Sciatic nerve (tissue), 2 donors: ENCODE measurements at regions not wholly inside any gene's neighbourhood (a gene's known extent, or its start where the extent isn't known, plus 50 kb on each side); places are given as distances from the start of the nearest gene placed in this dataset.
"Not testable (repeated sequence)": the region's sequence is repeated elsewhere in the genome, so short reads cannot be mapped to it uniquely, and the experiment has no call there.

ENCODE experiments used
- ATAC-seq: fragments of 200-7000 bp; cut with Tn5 transposase; one replicate; pipeline ENCODE4 v1.9.1; 2020; ENCODE audit warnings: mild to moderate bottlenecking, moderate library complexity
- DNase-seq: peaks from one replicate; pipeline ENCODE4 v3.0.0-alpha.2; 2020; ENCODE audit warnings: low spot score
- intact Hi-C: fragments of 100-400 bp; cut with DNase I; formaldehyde crosslinking; loops from one replicate; pipeline ENCODE4 v1.14.2; 2022
- donor health status: DM: no; HTN: no; CAD: no.
- donor health status: DM: no; HTN: no; CAD: no.

DNA sequence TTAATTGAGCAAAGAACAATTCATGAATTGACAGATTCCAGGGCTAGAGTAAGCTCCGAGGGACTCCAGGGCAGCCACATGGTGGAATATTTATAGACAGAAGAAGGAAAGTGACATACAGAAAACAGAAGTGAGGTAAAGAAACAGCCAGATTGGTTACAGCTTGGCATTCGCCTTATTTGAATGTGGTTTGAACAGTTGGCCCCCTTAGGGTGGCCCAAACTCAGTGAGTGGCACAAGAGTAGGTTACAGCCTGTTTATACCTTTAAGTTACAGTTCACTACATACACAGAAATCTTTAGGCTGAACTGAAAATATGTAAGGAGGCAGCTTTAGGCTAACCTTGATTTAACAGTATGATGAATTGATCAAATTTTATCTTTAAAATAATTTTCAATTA, 174.5 kb upstream of the CNOT2 start:
- DNase-seq (no peak), ATAC-seq (no peak)
- intact Hi-C loops, result no loop called here

DNA sequence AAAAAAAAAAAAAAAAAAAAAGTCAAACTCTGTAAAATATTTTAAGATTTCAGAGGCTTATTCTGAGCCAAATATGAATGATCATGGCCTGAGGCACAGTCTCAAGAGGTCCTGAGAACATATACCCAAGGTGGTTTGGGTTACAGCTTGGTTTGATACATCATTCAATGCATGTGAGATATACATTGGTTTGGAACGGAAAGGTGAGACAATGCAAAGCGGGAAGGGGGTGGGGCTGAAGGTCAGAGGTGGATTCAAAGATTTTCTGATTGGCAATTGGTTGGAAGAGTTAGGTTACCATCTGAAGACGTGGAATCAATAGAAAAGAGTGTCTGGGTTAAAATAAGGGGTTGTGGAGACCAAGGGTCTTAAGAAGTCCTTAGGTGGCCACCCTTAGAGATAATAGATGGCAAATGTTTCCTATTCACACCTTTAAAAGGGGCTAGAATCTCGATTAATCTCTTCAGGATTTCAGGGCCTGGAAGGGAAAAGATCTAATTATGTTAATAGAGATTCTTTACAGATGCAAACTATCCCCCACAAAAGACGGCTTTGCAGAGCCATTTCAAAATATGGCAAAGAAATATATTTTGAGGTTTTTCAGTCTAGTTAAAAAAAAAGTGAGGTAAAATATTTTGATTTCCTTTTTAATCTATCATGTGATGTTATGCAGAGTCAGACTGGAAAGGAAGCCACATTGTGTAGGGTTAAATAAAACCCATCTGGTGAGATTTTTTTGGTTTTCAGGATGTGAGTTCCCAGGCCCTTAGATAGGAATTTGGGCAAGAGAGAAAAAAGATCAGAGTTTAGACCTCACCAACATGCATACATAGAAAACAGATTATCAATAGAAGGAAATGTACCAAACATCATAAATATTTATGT, 173.8 kb upstream of the CNOT2 start:
- DNase-seq, result no peak
- intact Hi-C loops, result no loop called here
- ATAC-seq, result no peak

DNA sequence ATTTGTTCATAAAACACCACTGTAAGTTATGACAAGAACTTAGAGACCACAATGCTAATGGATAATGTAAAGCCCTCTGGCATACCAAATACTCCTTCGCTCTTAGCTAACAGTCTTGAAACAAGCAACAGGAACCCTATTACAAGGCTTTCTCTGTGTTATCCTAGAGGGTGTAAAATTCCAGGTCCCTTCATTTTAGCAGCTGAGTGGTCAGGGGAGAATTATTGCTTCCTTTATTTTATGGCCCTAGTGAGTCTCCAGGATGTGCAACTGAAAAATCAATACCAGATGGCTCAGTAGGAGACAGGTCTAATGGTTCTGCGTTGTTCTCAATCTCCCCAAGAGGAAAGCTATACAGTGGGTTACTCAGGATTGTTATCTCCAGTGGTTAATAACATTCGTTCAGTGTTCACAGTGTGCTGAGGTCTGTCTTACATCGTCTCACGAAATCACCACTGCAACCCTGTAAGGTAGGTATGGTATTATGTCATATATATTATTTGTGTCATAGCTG, 172.7 kb upstream of the CNOT2 start:
- intact Hi-C loops, result no loop called here
- ATAC-seq (peak; percentile 48), DNase-seq (no peak)

DNA sequence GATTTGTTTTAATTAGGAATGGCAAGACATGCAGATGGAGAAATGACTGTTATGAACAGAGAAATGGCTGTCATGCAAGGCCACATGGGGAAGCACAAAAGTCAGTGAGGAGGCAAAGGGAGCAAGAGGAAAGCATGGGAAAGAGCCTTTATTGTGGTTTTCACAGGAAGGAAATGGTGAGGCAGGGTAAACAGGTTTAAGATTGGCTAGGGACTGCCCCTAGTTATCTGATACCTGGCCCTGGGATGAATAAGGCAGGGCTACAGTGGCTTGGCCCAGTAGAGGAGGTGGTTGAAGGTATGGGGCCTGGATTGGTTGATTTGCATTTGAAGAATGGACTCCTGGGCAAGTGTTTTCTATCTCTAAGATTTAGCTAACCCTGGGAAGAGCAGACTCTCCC, 168.7 kb upstream of the CNOT2 start:
- ATAC-seq (no peak), DNase-seq (no peak)
- intact Hi-C loops, result no loop called here

DNA sequence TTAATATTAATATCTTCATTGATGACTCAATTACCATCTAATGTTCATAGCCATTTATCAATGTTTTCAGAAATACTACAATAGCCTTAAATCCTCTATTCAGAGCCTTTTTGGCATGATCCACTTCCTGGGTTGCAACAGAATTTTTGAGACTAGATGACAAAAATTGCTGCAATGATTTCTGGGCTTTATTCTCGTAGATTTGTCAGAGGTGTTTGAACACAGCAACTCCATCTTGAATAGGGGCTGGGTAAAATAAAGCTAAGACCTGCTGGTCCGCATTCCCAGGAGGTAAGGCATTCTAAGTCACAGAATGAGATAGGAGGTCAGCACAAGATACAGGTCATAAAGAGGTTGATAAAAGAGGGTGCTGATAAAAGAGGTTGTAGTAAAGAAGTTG, 165.8 kb upstream of the CNOT2 start:
- intact Hi-C loops, result no loop called here
- no peak for DNase-seq
- no peak for ATAC-seq

DNA sequence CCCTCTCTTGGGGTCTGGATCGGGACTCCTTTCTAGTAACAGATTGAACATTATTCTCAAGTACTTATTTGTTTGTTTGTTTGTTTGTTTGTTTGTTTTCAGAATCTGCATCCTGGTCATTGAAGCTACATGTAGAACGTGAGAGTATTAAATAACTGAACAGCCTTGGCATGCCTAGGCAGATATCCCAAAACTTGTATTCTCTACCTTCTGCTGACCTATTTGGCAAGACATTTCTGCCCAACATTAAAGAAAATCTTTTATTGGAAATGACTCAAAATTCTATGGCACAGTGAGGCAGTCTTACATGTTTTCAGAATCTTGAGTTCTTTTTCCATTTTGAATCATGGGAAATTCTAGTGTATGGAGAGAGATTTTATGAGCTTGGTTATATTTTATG, 165.1 kb upstream of the CNOT2 start:
- ATAC-seq (no peak), DNase-seq (no peak)
- intact Hi-C loops, result no loop called here

DNA sequence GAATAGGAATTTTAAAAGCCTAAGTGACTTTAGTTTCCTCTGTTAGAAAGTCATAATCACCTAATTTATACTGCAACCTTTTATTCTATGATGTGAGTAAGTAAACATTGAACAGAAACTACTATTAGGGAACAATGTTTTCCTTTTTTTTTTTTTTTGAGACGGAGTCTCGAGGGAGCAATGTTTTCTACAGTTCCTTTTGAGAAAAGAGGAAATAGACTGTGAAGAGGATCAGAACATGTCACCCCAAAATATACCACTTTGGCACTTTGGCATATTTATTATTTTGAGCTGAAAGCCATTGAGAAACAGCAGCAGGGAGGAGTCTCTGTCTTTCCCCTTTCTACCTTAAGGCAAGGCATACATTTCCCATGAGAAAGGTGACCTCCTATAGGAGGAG, 162.7 kb upstream of the CNOT2 start:
- intact Hi-C loops, result no loop called here
- peak; percentile 49 for ATAC-seq
- no peak for DNase-seq

DNA sequence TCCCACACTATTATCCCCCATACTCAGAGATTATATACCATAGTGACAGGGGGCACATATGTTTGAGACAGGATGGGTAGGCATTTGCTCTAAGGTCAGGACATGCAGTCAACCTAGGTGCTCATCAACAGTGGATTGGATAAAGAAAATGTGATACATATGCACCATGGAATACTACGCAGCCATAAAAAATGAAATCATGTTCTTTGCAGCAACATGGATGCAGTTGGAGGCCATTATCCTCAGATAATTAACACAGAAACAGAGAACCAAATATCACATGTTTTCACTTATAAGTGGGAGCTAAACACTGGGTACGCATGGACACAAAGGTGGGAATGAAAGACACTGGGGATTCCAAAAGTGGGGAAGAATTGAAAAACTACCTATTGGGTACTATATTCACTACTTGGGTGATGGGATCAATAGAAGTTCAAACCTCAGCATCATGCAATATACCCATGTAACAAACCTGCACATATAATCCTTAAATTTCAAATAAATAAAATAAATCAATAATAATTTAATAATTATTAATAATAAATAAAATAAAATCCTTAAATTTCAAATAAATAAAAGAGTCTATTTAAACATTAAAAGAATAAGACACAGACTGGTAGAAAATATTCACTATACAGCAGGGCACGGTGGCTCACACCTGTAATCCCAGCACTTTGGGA, 160.1 kb upstream of the CNOT2 start:
- DNase-seq (no peak), ATAC-seq (no peak)
- intact Hi-C loops, result no loop called here

DNA sequence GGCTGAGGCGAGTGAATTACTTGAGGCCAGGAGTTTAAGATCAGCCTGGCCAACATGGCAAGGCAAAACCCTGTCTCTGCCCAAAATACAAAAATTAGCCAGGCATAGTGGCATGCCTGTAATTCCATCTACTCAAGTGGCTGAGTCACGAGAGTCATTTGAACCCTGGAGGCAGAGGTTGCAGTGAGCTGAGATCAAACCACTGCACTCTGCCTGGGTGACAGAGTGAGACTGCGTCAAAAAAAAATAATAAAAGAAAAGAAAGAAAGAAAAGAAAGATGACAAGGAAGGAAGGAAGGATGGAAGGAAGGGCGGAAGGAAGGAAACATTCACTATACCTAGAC, 159.6 kb upstream of the CNOT2 start:
- ATAC-seq, result no peak
- intact Hi-C loops, result no loop called here
- DNase-seq, result no peak

DNA sequence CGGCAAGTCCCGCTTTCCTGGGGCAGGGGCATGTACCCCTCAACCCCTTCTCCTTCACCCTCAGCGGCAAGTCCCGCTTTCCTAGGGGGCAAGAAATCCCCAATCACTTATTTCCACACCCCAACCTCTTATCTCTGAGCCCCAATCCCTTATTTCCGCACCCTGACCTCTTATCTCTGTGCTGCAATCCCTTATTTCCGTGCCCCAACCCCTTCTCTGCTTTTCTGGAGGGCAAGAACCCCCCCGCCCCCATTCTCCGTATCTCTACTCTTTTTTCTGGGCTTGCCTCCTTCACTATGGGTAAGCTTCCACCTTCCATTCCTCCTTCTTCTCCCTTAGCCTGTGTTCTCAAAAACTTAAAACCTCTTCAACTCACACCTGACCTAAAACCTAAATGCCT, 156.9 kb upstream of the CNOT2 start:
- DNase-seq, ATAC-seq, intact Hi-C loops: not testable (repeated sequence)

DNA sequence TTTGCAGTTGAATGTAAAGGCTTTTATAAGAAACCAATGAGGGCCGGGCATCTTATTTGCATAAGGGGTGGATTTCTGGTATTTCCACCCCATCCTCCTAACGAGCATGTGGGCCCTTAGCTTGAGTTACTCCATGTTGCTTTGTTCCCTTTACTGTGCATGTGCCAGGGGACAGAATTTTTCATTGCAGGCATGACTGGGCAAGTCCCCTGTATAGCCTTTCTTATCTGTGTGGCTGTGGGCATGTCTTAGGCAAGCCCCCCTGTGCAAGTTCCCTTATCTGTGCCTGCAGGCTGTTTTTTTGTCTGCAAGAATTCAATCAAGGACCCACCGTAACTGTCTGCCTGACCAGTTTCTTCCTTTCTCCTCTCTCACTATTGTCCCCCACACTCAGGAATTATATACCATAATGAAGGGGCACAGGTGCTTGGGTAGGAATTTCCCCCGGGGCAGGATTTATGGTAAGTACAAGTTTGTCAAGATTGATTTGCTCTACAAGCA, 152.2 kb upstream of the CNOT2 start:
- no peak for ATAC-seq
- intact Hi-C loops, result no loop called here

DNA sequence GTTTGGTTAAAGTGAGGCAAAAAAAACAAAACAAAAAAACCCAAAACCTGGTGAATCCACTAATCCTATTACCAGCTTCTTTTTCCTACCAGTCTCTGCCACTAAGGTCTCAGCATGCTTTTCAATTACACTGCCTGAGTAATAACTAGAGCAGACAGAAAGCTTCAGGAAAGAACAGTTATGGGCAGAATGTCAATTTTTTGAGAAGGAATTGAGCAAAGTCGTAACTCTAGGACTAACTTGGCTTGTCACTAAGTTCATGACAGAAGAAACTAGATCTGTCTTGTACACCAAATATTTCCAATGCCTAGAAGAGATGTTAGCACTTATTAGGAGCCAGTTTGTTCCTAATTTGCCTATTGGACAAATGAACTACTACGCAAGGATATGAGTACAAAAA, 148.8 kb upstream of the CNOT2 start:
- no peak for DNase-seq
- intact Hi-C loops, result no loop called here
- ATAC-seq, result peak; percentile 53

More for the DNA sequence above, 152.2 kb upstream of the CNOT2 start:
- DNase-seq, result no peak

DNA sequence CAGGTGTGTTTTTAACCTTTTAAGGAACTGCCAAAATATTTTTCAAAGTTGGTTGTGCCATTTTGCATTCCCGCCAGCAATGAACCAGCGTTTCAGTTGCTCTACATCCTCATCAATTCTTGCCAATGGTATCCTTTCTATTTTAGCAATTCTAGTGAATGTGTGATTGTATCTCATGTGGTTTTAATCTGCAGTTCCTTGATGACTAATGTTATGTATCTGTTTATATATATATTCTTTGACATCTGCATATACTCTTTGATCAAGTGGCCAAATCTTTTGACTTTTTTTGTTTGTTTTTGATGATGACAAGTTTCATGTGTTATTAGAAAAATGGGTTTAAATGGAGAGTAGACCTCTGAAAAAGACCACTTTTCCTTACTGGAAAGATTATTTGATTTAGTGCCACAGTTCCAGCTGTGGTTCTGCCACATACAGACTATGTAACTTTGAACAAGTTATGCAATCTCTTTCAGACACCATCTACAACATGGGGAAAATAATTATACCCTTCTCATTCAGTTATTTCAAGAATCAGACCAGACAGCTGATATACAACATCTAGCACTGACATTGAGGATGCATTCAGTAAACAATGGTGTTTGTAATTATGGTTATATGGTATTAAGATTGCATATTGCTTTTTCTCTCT, 146.3 kb upstream of the CNOT2 start:
- ATAC-seq, result no peak
- no peak for DNase-seq
- intact Hi-C loops, result no loop called here

DNA sequence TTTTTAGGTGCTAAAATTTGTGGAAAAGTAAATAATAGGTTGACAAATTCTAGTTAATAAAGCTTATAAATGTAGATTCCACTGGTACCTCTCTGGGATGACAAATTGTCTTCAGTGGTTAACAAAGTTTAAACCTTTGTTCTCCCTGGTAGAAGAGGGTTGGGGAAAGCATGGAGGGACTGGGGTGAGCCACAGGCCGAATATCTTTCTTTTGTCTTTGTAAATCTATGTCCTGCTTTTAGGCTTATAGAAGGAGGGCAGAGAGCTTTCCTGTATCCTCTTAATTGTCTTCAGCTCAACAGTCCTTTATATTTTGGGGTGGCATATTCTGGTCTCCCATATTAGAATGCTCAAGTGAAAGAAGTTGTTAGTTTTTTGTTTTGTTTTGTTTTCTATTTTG, 142.2 kb upstream of the CNOT2 start:
- intact Hi-C loops, result no loop called here
- no peak for ATAC-seq
- no peak for DNase-seq

DNA sequence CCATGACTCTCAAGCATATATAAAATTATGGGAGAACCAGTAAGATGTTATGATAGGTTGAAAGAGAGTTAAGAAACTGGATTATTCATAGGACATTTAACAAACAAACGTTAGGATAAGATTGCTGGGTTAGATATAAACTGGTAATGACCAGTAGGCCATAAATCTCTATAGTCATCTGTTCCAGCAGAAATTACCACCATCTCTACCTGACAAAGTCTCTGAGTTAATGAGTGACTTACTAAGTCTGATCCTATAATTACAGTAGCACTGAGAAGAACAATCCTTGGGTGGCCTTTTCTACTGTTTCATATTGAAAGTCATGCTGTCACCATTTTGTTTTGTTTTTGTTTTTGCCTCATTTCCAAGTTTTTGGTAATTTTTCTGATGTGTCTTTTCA, 136.9 kb upstream of the CNOT2 start:
- no peak for ATAC-seq
- intact Hi-C loops, result no loop called here

DNA sequence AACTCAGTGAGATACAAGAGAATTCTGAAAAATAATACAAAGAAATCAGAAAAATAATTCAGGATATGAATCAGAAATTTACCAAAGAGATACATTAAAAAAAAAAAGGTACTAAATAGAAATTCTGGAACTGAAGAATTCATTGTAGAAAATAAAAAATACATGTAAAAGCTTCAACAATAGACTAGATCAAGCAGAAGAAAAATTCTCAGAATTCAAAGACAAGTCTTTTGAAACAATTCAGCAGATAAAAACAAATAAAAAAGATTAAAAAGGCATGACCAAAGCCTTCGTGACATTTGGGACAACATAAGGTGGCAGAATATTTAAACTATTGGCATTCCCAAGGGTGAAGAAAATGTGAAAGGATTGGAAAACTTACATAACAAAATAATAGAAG, 133.1 kb upstream of the CNOT2 start:
- no peak for ATAC-seq
- intact Hi-C loops, result no loop called here
- no peak for DNase-seq

More for the DNA sequence above, 136.9 kb upstream of the CNOT2 start:
- no peak for DNase-seq

DNA sequence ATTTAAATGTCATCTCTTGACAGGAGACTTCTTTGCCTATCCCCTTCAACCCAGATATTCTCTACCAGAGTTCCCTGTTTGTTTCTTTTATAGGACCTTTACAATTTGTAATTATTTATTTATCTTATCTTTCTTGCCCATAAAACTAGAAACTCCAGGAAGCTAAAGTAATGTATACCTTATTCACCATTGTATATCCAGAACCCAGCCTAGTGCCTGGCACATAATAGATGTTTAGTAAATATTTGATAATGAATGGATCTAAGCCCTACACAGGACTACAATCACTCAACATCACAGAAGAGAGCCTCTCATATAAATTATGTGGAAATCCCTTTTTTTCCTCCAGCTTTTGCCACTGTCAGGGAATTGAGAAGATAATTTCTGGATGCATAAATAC, 125.6 kb upstream of the CNOT2 start:
- ATAC-seq (no peak), DNase-seq (no peak)
- intact Hi-C loops, result no loop called here

DNA sequence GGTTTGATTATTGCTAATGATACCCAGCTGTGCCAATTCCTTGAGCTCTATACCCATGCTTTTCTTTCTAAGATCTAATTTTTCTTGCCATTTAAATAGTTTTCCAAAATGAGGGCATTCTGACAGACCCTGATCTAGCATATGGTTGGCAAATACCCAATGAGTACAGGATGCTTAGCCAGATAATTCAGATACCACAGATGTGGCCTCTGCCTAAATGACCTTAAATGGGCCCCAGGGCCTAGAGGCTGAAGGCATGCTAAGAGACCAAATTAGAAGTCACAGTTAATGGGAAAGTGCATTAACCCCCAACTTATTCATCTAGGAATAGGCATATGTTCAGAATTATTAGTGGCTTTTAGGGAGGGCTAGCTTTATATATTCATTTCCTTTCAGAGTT, 122.3 kb upstream of the CNOT2 start:
- ATAC-seq, result no peak
- intact Hi-C loops, result no loop called here
- DNase-seq, result no peak

DNA sequence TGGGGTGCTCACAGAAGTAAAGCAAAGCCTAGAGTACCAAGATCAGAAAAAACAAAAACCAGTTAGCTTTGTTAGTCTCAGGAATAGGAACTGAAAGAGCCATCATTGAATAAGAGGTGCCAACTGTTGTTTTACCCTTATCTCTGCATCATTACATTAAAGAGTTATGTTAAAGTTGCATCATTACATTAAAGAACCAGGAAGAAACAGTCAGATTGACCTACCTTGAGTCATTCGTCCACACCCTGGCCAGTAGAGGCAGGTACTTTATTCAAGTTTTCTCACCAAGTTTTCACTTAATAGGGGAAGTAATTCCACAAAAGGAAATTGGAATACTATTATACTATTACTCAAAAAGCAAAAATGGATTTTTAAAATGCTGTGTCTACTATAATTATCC, 121.7 kb upstream of the CNOT2 start:
- ATAC-seq (no peak), DNase-seq (no peak)
- intact Hi-C loops, result no loop called here

DNA sequence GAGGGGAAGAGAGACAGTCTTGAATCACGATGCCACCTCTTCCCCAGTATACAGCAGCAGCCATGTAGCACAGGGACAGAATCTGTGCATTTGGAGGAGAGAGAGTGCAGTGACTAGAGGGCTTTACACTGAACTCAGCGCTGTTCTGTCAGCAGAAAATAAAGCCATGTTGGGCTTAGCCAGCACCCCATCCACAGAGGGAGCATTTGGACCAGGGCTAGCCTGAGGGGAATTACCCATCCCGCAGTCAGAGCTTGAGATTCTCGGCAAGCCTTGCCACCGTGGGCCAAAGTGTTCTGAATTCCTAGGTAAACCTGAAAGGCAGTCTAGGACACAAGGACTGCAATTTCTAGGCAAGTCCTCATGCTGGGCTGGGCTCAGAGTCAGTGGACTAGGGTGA, 120.4 kb upstream of the CNOT2 start:
- ATAC-seq, result no peak

More for the DNA sequence above, 120.4 kb upstream of the CNOT2 start:
- intact Hi-C loops, result no loop called here
- no peak for DNase-seq
